Mucosa of descending colon (tissue), 3 donors: ENCODE measurements at regions not wholly inside any gene's neighbourhood (a gene's known extent, or its start where the extent isn't known, plus 50 kb on each side); places are given as distances from the start of the nearest gene placed in this dataset.

Experiments used
- ATAC-seq: fragments of 200-7000 bp; cut with Tn5 transposase; one replicate; pipeline ENCODE4 v1.9.1; 2020; ENCODE audit warnings: mild to moderate bottlenecking, moderate library complexity
- DNase-seq, 3 donors: peaks; one replicate each; pipeline ENCODE4 v3.0.0-alpha.2; 2020
- H3K36me3 ChIP-seq: fragments of 200-600 bp; one replicate; pipeline ENCODE4 v1.8.0; 2021; ENCODE audit warnings: low read depth, mild to moderate bottlenecking
- H3K4me1 ChIP-seq: fragments of 200-600 bp; one replicate; pipeline ENCODE4 v1.8.0; 2021; ENCODE audit warnings: low read depth, mild to moderate bottlenecking
- H3K4me3 ChIP-seq: fragments of 200-600 bp; one replicate; pipeline ENCODE4 v1.8.0; 2021; ENCODE audit warnings: mild to moderate bottlenecking
- H3K9me3 ChIP-seq: fragments of 200-600 bp; one replicate; pipeline ENCODE4 v1.8.0; 2021; ENCODE audit warnings: mild to moderate bottlenecking
- CTCF ChIP-seq: fragments of 200-600 bp; IDR thresholded peaks from one replicate; pipeline ENCODE4 v1.8.0; 2022; ENCODE audit warnings: antibody characterized with exemption, mild to moderate bottlenecking
- intact Hi-C, 2 donors: fragments of 100-400 bp; cut with DNase I in 1 of 2; cut with micrococcal nuclease in 1 of 2; formaldehyde crosslinking; loops; one replicate each; pipeline versions ENCODE4 v1.11.0 to v1.11.1; 2022; cut with DNase I, micrococcal nuclease
- donor health status: DM: no; HTN: no; CAD: no; lungs with moderate emphysema.
- donor health status: DM: no; HTN: no; CAD: no.
- donor health status: DM: no; HTN: yes; CAD: no.

DNA sequence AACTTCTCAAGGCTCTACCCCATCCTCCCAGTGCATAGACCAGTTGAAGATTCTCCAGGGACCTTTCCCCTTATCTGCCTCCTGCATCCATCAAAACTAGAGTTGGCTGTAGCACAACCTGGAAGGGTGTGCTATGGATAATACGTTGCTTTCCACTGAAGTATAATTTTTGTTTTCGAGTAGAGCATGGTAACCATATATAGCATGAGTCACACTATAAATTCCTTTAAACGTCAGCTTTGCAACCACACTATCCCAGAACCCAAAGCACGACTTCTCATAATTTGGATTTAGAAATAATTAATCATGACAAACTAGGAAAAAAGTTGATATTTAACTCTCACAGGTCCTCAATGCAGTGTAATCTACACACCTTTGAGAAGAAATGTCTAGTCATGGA is 138.3 kb upstream of the NBEA start:
- no peaks in the 10 kb centered on the region for H3K9me3 ChIP-seq
- DNase-seq (no peak), ATAC-seq (no peak)
- TF ChIP-seq CTCF, result no peak
- no peak overlapping the region for H3K4me3 ChIP-seq
- no peaks in the 10 kb centered on the region for H3K36me3 ChIP-seq
- no peaks in the 10 kb centered on the region for H3K4me1 ChIP-seq
- intact Hi-C loops, result no loop called here

DNA sequence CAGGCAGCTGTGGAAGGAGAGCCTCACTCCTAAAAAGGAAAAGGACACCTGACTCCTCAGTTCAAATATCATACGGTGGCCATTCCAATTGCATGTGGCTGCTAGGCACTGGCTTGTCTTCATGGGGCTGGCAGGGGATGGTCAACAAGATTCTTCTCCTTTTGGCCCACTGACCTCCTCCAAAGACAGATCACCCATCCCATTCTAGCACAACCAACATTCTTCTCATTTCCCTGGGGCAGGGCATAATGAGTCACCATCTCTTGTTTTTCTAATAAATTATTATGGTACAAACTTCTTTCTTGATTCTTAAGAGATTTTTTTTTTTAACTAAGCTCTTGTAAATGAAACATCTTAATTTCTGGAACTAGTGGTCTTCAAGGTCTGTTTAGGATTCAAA is 136.7 kb upstream of the NBEA start:
- no peaks in the 10 kb centered on the region for H3K4me1 ChIP-seq
- H3K36me3 ChIP-seq, result no peaks in the 10 kb centered on the region
- TF ChIP-seq CTCF, result no peak
- no peak for ATAC-seq
- DNase-seq, result no peak
- no peak overlapping the region for H3K4me3 ChIP-seq
- intact Hi-C loops, result no loop called here
- H3K9me3 ChIP-seq, result no peaks in the 10 kb centered on the region

GRCh38 chr13:34808649-34809048 is 133.4 kb upstream of the NBEA start:
- ATAC-seq (no peak), DNase-seq (no peak)
- Histone ChIP-seq H3K36me3 (no peaks in the 10 kb centered on the region), H3K4me1 (no peaks in the 10 kb centered on the region), H3K4me3 (no peak overlapping the region), H3K9me3 (peaks cover 8% of the 10 kb centered on the region)
- no peak for TF ChIP-seq CTCF
- intact Hi-C loops, result no loop called here

- intact Hi-C loops, result no loop called here
- H3K9me3 ChIP-seq, result peaks cover 8% of the 10 kb centered on the region
- no peaks in the 10 kb centered on the region for H3K4me1 ChIP-seq
- no peaks in the 10 kb centered on the region for H3K36me3 ChIP-seq
- no peak for DNase-seq
- H3K4me3 ChIP-seq, result no peak overlapping the region
- TF ChIP-seq CTCF, result no peak
- no peak for ATAC-seq
Observed at GRCh38 chr13:34810996-34811395, 131.1 kb upstream of the NBEA start.

GRCh38 chr13:34815526-34815925 is 126.5 kb upstream of the NBEA start:
- Histone ChIP-seq H3K4me1 (no peaks in the 10 kb centered on the region), H3K9me3 (peaks cover 8% of the 10 kb centered on the region), H3K4me3 (no peak overlapping the region), H3K36me3 (no peaks in the 10 kb centered on the region)
- DNase-seq, result no peak
- intact Hi-C loops, result no loop called here
- ATAC-seq, result no peak
- no peak for TF ChIP-seq CTCF

DNA sequence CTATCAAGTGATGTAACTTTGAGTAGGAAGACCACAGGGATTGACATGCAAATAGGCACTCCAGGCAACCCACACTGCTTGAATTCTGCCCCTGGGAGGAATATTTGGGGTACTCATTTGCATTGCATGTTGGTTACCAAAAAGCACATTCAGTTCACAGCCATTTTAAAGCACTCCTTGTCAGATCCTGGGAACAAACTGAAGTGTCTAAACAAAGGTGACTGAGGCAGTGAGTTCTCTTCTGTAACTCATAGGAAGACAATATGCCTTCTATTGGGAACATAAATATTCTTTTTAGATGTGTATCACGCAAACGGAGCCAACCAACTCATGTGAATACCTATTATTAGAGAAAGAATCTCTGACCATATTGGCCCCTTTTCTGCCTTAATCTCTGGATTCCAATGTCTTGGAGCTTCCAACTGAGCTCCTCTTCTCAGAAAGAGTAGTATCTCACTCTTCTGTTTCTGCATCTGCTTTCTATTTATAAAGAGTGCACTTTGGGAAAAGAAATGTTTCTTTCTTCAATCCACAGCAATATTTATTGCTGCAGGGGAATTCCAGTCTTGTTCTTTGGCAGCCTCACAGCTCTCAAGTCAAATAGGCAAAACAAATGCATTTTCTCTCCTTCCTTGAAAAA is 125.7 kb upstream of the NBEA start:
- DNase-seq (no peak), ATAC-seq (no peak)
- H3K4me1 ChIP-seq, result no peaks in the 10 kb centered on the region
- peaks cover 8% of the 10 kb centered on the region for H3K9me3 ChIP-seq
- intact Hi-C loops, result no loop called here
- no peaks in the 10 kb centered on the region for H3K36me3 ChIP-seq
- TF ChIP-seq CTCF, result no peak
- no peak overlapping the region for H3K4me3 ChIP-seq
